GF-D8 (cell line): ENCODE measurements at regions not wholly inside any gene's neighbourhood (a gene's known extent, or its start where the extent isn't known, plus 50 kb on each side); places are given as distances from the start of the nearest gene placed in this dataset.

ENCODE experiments used
- DNase-seq: peaks from one replicate; lab custom pipeline; 2025; lab: John Stamatoyannopoulos, UW

GRCh38 chr13:71082631-71083030, 784.4 kb downstream of the DACH1 start:
- DNase-seq: no peak

GRCh38 chr13:71079638-71080037, 787.4 kb downstream of the DACH1 start:
- no peak for DNase-seq

- no peak for DNase-seq
Observed at GRCh38 chr13:71068041-71068440, 799.0 kb downstream of the DACH1 start.

- DNase-seq: no peak
Observed at GRCh38 chr13:71067165-71067815, 799.7 kb downstream of the DACH1 start.

- DNase-seq: no peak
Observed at GRCh38 chr13:71056581-71056980, 810.4 kb downstream of the DACH1 start.

GRCh38 chr13:71055644-71056043, 811.4 kb downstream of the DACH1 start:
- no peak for DNase-seq

- DNase-seq: no peak
Observed at GRCh38 chr13:71055047-71055446, 812.0 kb downstream of the DACH1 start.

GRCh38 chr13:71054358-71054757, 812.6 kb downstream of the DACH1 start:
- DNase-seq: no peak

- no peak for DNase-seq
Observed at GRCh38 chr13:71051573-71051972, 815.4 kb downstream of the DACH1 start.

- DNase-seq: no peak
Observed at GRCh38 chr13:71046360-71047079, 820.5 kb downstream of the DACH1 start.

- DNase-seq: no peak
Observed at GRCh38 chr13:71045101-71045500, 821.9 kb downstream of the DACH1 start.

- DNase-seq: no peak
Observed at GRCh38 chr13:71039440-71039839, 827.6 kb downstream of the DACH1 start.

- DNase-seq: no peak
Observed at GRCh38 chr13:71034018-71034417, 833.0 kb downstream of the DACH1 start.

- no peak for DNase-seq
Observed at GRCh38 chr13:71033026-71033425, 834.0 kb downstream of the DACH1 start.

- no peak for DNase-seq
Observed at GRCh38 chr13:71030784-71031183, 836.2 kb downstream of the DACH1 start.

- DNase-seq: no peak
Observed at GRCh38 chr13:71028884-71029283, 838.1 kb downstream of the DACH1 start.

GRCh38 chr13:71021825-71022422, 845.1 kb downstream of the DACH1 start:
- DNase-seq: no peak

- no peak for DNase-seq
Observed at GRCh38 chr13:71018995-71019394, 848.0 kb downstream of the DACH1 start.

GRCh38 chr13:71018544-71018943, 848.5 kb downstream of the DACH1 start:
- DNase-seq: no peak

- DNase-seq: no peak
Observed at GRCh38 chr13:71017607-71018006, 849.4 kb downstream of the DACH1 start.

GRCh38 chr13:71015516-71015915, 851.5 kb downstream of the DACH1 start:
- DNase-seq: no peak

GRCh38 chr13:71015021-71015420, 852.0 kb downstream of the DACH1 start:
- DNase-seq: no peak

- no peak for DNase-seq
Observed at GRCh38 chr13:71005919-71006318, 861.1 kb downstream of the DACH1 start.
